Lower leg skin (tissue), 4 donors: ENCODE measurements at regions not wholly inside any gene's neighbourhood (a gene's known extent, or its start where the extent isn't known, plus 50 kb on each side); places are given as distances from the start of the nearest gene placed in this dataset.

ENCODE experiments used
- DNase-seq, 2 donors: peaks; one replicate each; pipeline ENCODE4 v3.0.0-alpha.2; 2019; ENCODE audit warnings: low spot score in 2 of 2
- H3K4me3 ChIP-seq: fragments of 200-600 bp; sonication (generic); 2 replicates; pipeline ENCODE4 v1.5.1; 2017; ENCODE audit warnings: mild to moderate bottlenecking, low read depth; ENCODE audit not compliant: poor library complexity, severe bottlenecking
- CTCF ChIP-seq, 3 donors: fragments of 450-650 bp; IDR thresholded peaks; one replicate each; pipeline ENCODE4 v1.5.1; 2016; ENCODE audit warnings: antibody characterized with exemption in 3 of 3, mild to moderate bottlenecking in 3 of 3, moderate library complexity in 2 of 3
- POLR2A ChIP-seq, 2 donors: fragments of 450-650 bp; IDR thresholded peaks; one replicate each; pipeline ENCODE4 v1.6.1; 2016 to 2017; ENCODE audit warnings: antibody characterized with exemption in 2 of 2, mild to moderate bottlenecking in 1 of 2, moderate library complexity in 1 of 2
- WGBS, 2 donors: methylation state at CpG; one replicate each; pipeline ENCODE4 v1.1.5; 2018; 5-methylcytosine and 5-hydroxymethylcytosine counted together
- intact Hi-C: fragments of 100-400 bp; cut with DNase I; formaldehyde crosslinking; loops from one replicate; pipeline ENCODE4 v1.15.0; 2023; ENCODE audit warnings: low total_unique reads

DNA sequence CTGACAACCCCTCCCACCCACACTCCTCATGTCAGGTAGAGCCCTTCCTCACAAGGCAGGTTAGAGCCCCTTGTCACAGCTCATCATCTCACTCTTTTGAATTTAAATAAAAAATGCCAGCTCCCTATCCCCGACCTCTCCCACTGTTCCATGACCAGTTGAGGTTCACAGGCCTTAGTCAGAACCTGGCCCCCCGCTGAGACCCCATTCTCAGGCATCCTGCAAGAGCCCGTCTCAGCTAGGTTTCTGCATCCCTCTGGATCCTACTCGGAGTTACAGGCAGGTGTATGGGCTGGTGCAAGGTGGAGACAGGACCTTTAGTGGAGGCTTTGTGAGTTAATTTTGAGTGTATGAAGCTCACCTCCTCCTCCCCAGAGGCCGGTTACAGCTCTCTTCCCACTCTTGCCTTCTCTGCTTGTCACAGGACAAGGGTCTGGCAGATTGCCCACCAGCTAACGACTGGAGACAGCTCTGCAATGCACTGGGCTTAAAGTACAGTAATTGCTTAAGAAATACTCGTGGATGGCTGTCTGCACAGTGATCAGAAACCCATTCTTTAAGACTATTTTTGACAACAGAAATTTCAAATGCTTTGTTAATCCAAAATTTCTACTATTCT, 394.9 kb upstream of the DPP6 start:
- TF ChIP-seq POLR2A (IDR thresholded peaks at IDR 0.05), result no peak
- no peak for TF ChIP-seq CTCF (IDR thresholded peaks at IDR 0.05)
- DNase-seq, result no peak
- H3K4me3 ChIP-seq, result no peak overlapping the region
- 59 to 64% methylated on average over 7 of the region's 7 CpGs for WGBS, 2 donors
- intact Hi-C loops, result no loop called here

GRCh38 chr7:153675131-153675530, 377.1 kb upstream of the DPP6 start:
- intact Hi-C loops, result no loop called here
- WGBS, 2 donors, result 60 to 69% methylated on average over 3 of the region's 3 CpGs
- no peak for TF ChIP-seq CTCF (IDR thresholded peaks at IDR 0.05)
- TF ChIP-seq POLR2A (IDR thresholded peaks at IDR 0.05), result no peak
- H3K4me3 ChIP-seq, result no peak overlapping the region
- DNase-seq, result no peak

DNA sequence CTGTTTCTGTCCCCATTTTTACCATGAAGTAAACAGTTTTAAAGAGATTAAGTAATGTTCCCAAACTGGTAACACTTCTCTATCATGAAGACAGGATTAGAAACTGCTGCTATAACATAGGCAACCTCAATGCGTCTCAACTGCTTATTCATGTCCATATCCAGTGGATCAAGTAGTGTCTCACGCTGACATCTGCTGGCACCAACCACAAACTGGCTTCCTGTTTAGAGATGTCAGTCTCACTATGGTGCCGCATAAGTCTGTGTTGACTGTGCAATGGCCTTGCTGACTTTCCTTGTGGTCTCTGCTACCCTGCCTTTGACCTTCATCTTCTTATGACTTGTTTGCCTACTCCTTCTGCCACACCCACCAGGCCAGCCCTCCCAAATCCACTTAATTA, 369.6 kb upstream of the DPP6 start:
- DNase-seq, result no peak
- H3K4me3 ChIP-seq, result no peak overlapping the region
- 61 to 73% methylated on average over 3 of the region's 3 CpGs for WGBS, 2 donors
- intact Hi-C loops, result no loop called here
- no peak for TF ChIP-seq POLR2A (IDR thresholded peaks at IDR 0.05)
- no peak for TF ChIP-seq CTCF (IDR thresholded peaks at IDR 0.05)

- intact Hi-C loops, result no loop called here
These were observed 356.0 kb upstream of the DPP6 start for GRCh38 chr7:153696242-153696641.

DNA sequence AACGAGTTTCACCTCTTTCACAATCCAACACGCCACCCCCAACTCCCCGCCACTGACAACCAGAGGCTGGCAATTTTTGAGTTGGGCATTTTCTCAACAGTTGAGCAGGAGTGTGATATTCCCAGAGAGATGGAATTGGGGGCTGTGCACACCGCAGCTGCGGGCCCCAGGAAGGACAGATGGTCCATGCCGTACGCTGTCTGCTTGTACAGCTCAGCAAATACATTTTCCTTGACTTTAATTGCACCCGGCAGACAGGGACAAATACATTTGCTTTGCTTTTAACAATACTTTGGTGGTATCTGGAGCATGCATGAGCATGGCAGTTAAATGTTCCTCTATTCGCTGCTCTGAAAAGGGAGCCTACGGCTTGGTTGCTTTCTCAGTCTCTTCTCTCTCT, 354.2 kb upstream of the DPP6 start:
- WGBS, 2 donors, result 87% methylated on average over 10 of the region's 10 CpGs
- intact Hi-C loops, result no loop called here
- H3K4me3 ChIP-seq, result no peak overlapping the region

More at GRCh38 chr7:153696242-153696641, 356.0 kb upstream of the DPP6 start:
- no peak overlapping the region for H3K4me3 ChIP-seq
- 90 to 94% methylated on average over 12 of the region's 12 CpGs for WGBS, 2 donors
- no peak for TF ChIP-seq CTCF (IDR thresholded peaks at IDR 0.05)
- no peak for TF ChIP-seq POLR2A (IDR thresholded peaks at IDR 0.05)
- no peak for DNase-seq

More for the DNA sequence above, 354.2 kb upstream of the DPP6 start:
- no peak for DNase-seq
- TF ChIP-seq CTCF (IDR thresholded peaks at IDR 0.05) (no peak), POLR2A (IDR thresholded peaks at IDR 0.05) (no peak)
